ENCODE measurements at regions not wholly inside any gene's neighbourhood (a gene's known extent, or its start where the extent isn't known, plus 50 kb on each side); places are given as distances from the start of the nearest gene placed in this dataset.
"Not testable (repeated sequence)": the region's sequence is repeated elsewhere in the genome, so short reads cannot be mapped to it uniquely, and the experiment has no call there.

DNA sequence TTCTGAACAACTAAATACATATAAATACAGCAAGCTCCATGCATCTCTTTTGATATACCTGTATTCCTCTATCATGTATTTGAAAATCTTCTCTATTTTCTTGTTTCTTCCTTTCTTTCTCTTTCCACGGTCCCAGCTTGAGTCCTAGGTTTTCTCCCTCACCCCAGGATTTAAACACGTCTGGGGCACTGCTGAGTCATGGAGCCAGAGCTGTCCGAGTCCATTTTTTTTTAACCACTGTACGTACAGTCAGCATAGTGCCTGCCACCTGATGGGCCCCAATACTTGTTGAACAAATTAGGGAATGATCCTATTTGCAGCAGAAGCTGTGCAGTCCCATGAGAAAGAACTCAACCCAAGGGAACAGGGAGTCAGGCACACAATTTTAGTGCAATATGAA is 158.1 kb downstream of the ATP23 start:
- H3K36me3 ChIP-seq (ENCODE audit: control insufficient read depth in 4 of 4, insufficient read depth in 4 of 4, low read length in 3 of 4), result no peaks in the 10 kb centered on the region
- CTCF ChIA-PET, result no interaction called here
- H3K4me3 ChIP-seq (ENCODE audit: control insufficient read depth in 1 of 7, extremely low read depth in 1 of 7, insufficient read depth in 4 of 7, low read depth in 2 of 7, low read length in 6 of 7), result no peak overlapping the region
- H3K9me3 ChIP-seq (ENCODE audit: control extremely low read depth in 1 of 5, control insufficient read depth in 4 of 5, insufficient read depth in 2 of 5, low read depth in 1 of 5, low read length in 4 of 5), result no peaks in the 10 kb centered on the region
- POLR2A ChIA-PET, result no interaction called here
- DNase-seq, result no peak
- H3K27me3 ChIP-seq (replicated peaks in 2 of 5; ENCODE audit: control insufficient read depth in 4 of 5, insufficient read depth in 5 of 5, low read length in 4 of 5), result no peaks in the 10 kb centered on the region
- H3K4me1 ChIP-seq (ENCODE audit: control extremely low read depth in 1 of 4, control insufficient read depth in 4 of 4, insufficient read depth in 4 of 4, low read length in 3 of 4), result no peaks in the 10 kb centered on the region
- WGBS (ENCODE audit: insufficient coverage), result 92% methylated on average over 4 of the region's 4 CpGs
- H3K27ac ChIP-seq (ENCODE audit: insufficient read depth in 1 of 2, low read depth in 1 of 2, low read length in 2 of 2, poor library complexity in 1 of 2, severe bottlenecking in 2 of 2), result no peak overlapping the region

DNA sequence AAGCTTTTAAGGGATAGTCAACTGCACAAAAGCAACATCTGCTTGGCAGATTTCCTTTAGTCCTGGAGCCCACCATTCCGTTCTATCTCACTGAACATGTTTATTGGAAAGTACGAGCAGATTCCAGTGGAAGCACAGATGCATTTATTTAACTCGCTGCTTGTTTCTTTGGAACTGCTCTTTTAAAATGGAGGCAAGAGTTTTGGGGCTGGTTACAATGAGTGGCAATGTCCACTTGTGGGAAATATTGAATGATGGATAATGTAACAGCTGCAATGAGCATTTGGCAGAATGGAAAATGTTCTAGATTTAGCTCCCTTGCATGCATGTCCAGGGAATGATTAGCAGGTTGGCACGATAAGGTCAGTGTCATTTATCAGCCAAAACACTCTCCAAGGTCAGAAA is 163.0 kb downstream of the ATP23 start:
- DNase-seq, result no peak
- 92% methylated on average over 4 of the region's 4 CpGs for WGBS (ENCODE audit: insufficient coverage)
- POLR2A ChIA-PET, result no interaction called here

DNA sequence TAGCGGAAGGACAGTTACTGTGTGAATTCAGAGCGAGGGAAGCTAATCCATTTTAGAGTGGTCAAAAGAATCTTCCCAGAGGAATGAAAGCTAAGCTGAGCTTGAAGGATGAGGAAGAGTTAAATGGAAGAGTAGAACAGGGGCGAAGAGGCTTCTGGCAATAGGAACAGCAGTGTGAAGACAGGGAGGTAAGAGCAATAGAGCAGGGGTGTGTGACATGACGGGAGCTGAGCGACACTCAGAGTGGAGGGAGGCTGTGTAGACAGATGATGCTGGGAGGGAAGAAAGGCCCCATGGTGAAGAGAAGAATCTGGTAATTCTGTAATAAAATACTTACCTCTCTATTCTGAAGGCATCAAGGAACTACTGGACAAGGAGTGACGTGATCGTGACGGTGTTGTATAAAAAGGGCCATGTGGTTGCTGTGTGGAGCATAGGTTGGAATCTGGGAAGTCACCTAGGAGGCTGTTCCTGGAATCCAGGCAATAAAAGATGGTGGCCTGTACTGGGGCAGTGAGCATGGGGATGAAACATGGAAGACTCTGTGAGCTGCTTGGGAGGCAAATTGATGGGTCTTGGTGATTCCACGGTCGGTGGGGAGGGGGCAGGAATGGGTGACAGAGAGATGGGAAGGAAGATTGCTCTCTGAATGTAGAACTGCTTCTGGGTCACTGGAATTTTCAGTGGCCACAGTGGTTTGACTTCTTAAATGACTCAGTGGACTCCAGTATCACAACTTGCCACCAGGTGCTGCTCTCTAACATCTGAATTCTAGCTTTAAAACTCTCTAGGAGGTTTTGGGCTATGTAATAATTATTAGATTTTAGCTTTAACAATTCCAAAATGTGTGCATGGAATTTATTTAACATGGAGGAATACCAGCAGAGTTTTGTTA is 164.1 kb downstream of the ATP23 start:
- Histone ChIP-seq H3K9me3 (ENCODE audit: control extremely low read depth in 1 of 5, control insufficient read depth in 4 of 5, insufficient read depth in 2 of 5, low read depth in 1 of 5, low read length in 4 of 5) (no peaks in the 10 kb centered on the region), H3K4me3 (ENCODE audit: control insufficient read depth in 1 of 7, extremely low read depth in 1 of 7, insufficient read depth in 4 of 7, low read depth in 2 of 7, low read length in 6 of 7) (no peak overlapping the region), H3K4me1 (ENCODE audit: control extremely low read depth in 1 of 4, control insufficient read depth in 4 of 4, insufficient read depth in 4 of 4, low read length in 3 of 4) (no peaks in the 10 kb centered on the region), H3K36me3 (ENCODE audit: control insufficient read depth in 4 of 4, insufficient read depth in 4 of 4, low read length in 3 of 4) (no peaks in the 10 kb centered on the region), H3K27ac (ENCODE audit: insufficient read depth in 1 of 2, low read depth in 1 of 2, low read length in 2 of 2, poor library complexity in 1 of 2, severe bottlenecking in 2 of 2) (no peak overlapping the region), H3K27me3 (replicated peaks in 2 of 5; ENCODE audit: control insufficient read depth in 4 of 5, insufficient read depth in 5 of 5, low read length in 4 of 5) (no peaks in the 10 kb centered on the region)
- 92% methylated on average over 10 of the region's 10 CpGs for WGBS (ENCODE audit: insufficient coverage)
- CTCF ChIA-PET, result no interaction called here
- POLR2A ChIA-PET, result no interaction called here
- DNase-seq, result no peak

More for the DNA sequence above, 163.0 kb downstream of the ATP23 start:
- Histone ChIP-seq H3K4me1 (ENCODE audit: control extremely low read depth in 1 of 4, control insufficient read depth in 4 of 4, insufficient read depth in 4 of 4, low read length in 3 of 4) (no peaks in the 10 kb centered on the region), H3K9me3 (ENCODE audit: control extremely low read depth in 1 of 5, control insufficient read depth in 4 of 5, insufficient read depth in 2 of 5, low read depth in 1 of 5, low read length in 4 of 5) (no peaks in the 10 kb centered on the region), H3K36me3 (ENCODE audit: control insufficient read depth in 4 of 4, insufficient read depth in 4 of 4, low read length in 3 of 4) (no peaks in the 10 kb centered on the region), H3K27ac (ENCODE audit: insufficient read depth in 1 of 2, low read depth in 1 of 2, low read length in 2 of 2, poor library complexity in 1 of 2, severe bottlenecking in 2 of 2) (no peak overlapping the region), H3K4me3 (ENCODE audit: control insufficient read depth in 1 of 7, extremely low read depth in 1 of 7, insufficient read depth in 4 of 7, low read depth in 2 of 7, low read length in 6 of 7) (no peak overlapping the region), H3K27me3 (replicated peaks in 2 of 5; ENCODE audit: control insufficient read depth in 4 of 5, insufficient read depth in 5 of 5, low read length in 4 of 5) (no peaks in the 10 kb centered on the region)
- CTCF ChIA-PET, result no interaction called here

DNA sequence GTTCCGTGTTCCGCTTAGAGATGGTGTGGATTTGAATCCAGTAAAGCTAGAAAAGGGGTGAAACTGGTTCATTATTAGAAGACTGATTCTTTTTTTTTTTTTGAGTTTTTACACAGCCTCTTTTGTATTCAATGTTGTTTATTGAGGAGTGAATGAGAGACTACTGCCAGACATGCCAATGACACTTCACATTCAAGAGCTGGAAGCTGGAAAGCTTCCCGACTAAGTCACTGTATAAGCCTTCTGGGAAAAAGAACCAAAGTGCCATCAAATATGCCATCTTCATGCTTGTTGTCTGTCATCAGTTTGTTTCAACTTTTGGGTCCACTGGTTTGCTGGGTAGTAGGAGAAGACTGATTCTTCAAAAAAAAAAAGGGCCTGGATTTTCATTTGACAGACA is 164.8 kb downstream of the ATP23 start:
- Histone ChIP-seq H3K9me3 (ENCODE audit: control extremely low read depth in 1 of 5, control insufficient read depth in 4 of 5, insufficient read depth in 2 of 5, low read depth in 1 of 5, low read length in 4 of 5) (no peaks in the 10 kb centered on the region), H3K27me3 (replicated peaks in 2 of 5; ENCODE audit: control insufficient read depth in 4 of 5, insufficient read depth in 5 of 5, low read length in 4 of 5) (no peaks in the 10 kb centered on the region), H3K27ac (ENCODE audit: insufficient read depth in 1 of 2, low read depth in 1 of 2, low read length in 2 of 2, poor library complexity in 1 of 2, severe bottlenecking in 2 of 2) (no peak overlapping the region), H3K4me1 (ENCODE audit: control extremely low read depth in 1 of 4, control insufficient read depth in 4 of 4, insufficient read depth in 4 of 4, low read length in 3 of 4) (no peaks in the 10 kb centered on the region), H3K4me3 (ENCODE audit: control insufficient read depth in 1 of 7, extremely low read depth in 1 of 7, insufficient read depth in 4 of 7, low read depth in 2 of 7, low read length in 6 of 7) (no peak overlapping the region), H3K36me3 (ENCODE audit: control insufficient read depth in 4 of 4, insufficient read depth in 4 of 4, low read length in 3 of 4) (no peaks in the 10 kb centered on the region)
- 100% methylated on average over 2 of the region's 3 CpGs for WGBS (ENCODE audit: insufficient coverage)
- no peak for DNase-seq
- POLR2A ChIA-PET, result no interaction called here
- CTCF ChIA-PET, result interaction anchor here (0.7 kb wide), 1 partner anchor 15 kb away, joined by 3 read pairs; no protein-coding TSS in a partner anchor

DNA sequence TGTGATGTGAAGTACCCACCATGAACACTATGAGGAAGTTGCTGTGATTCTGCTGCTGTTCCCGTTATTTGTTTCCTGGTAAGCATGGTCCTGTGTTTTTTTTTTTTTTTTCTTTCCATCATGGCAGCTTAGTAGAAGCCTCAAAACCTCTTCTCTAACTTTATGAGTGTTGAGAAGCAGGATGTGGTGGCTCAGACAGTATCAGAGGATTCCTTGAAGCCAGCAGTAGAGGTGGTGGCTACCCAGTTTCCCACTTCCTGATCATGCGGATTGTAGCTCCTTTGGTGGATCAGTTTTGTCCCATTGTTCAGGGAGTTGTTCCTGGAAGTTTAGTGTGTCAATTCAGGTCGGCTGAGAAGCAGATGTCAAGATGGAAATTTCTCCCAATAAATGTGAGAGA is 175.8 kb downstream of the ATP23 start:
- Histone ChIP-seq H3K4me1 (ENCODE audit: control extremely low read depth in 1 of 4, control insufficient read depth in 4 of 4, insufficient read depth in 4 of 4, low read length in 3 of 4) (no peaks in the 10 kb centered on the region), H3K9me3 (ENCODE audit: control extremely low read depth in 1 of 5, control insufficient read depth in 4 of 5, insufficient read depth in 2 of 5, low read depth in 1 of 5, low read length in 4 of 5) (peaks cover 0 to 3% (median 0%) of the 10 kb centered on the region in 5 experiments), H3K36me3 (ENCODE audit: control insufficient read depth in 4 of 4, insufficient read depth in 4 of 4, low read length in 3 of 4) (no peaks in the 10 kb centered on the region), H3K27ac (ENCODE audit: insufficient read depth in 1 of 2, low read depth in 1 of 2, low read length in 2 of 2, poor library complexity in 1 of 2, severe bottlenecking in 2 of 2) (no peak overlapping the region), H3K27me3 (replicated peaks in 2 of 5; ENCODE audit: control insufficient read depth in 4 of 5, insufficient read depth in 5 of 5, low read length in 4 of 5) (peaks cover 0 to 3% (median 0%) of the 10 kb centered on the region in 5 experiments), H3K4me3 (ENCODE audit: control insufficient read depth in 1 of 7, extremely low read depth in 1 of 7, insufficient read depth in 4 of 7, low read depth in 2 of 7, low read length in 6 of 7) (no peak overlapping the region)
- ChIA-PET POLR2A (no interaction called here), CTCF (no interaction called here)
- no peak for DNase-seq
- 21% methylated on average over 3 of the region's 3 CpGs for WGBS (ENCODE audit: insufficient coverage)

DNA sequence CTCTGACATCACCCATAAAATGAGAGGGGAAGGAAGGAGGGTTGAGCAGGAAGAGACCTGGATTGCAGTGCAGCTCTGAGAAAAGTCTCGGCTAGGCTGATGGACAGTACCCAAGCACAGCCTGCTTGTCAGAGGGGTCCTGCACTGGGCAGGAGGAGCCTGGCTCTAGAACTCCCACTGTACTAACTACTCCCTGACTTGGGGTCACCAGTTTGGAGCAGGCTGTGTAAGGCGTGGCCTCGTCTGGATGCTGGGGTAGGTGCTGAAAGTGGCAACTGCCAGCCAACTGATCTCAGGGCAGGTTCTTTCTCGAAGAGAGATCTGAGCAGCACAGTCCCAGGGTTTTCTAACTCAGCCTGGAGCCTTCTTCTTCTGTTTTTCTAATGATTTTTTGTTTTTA is 176.3 kb downstream of the ATP23 start:
- DNase-seq, result no peak
- Histone ChIP-seq H3K4me3 (ENCODE audit: control insufficient read depth in 1 of 7, extremely low read depth in 1 of 7, insufficient read depth in 4 of 7, low read depth in 2 of 7, low read length in 6 of 7) (no peak overlapping the region), H3K27ac (ENCODE audit: insufficient read depth in 1 of 2, low read depth in 1 of 2, low read length in 2 of 2, poor library complexity in 1 of 2, severe bottlenecking in 2 of 2) (no peak overlapping the region), H3K27me3 (replicated peaks in 2 of 5; ENCODE audit: control insufficient read depth in 4 of 5, insufficient read depth in 5 of 5, low read length in 4 of 5) (peaks cover 0 to 3% (median 0%) of the 10 kb centered on the region in 5 experiments), H3K4me1 (ENCODE audit: control extremely low read depth in 1 of 4, control insufficient read depth in 4 of 4, insufficient read depth in 4 of 4, low read length in 3 of 4) (no peaks in the 10 kb centered on the region), H3K9me3 (ENCODE audit: control extremely low read depth in 1 of 5, control insufficient read depth in 4 of 5, insufficient read depth in 2 of 5, low read depth in 1 of 5, low read length in 4 of 5) (peaks cover 0 to 3% (median 0%) of the 10 kb centered on the region in 5 experiments), H3K36me3 (ENCODE audit: control insufficient read depth in 4 of 4, insufficient read depth in 4 of 4, low read length in 3 of 4) (no peaks in the 10 kb centered on the region)
- 84% methylated on average over 4 of the region's 4 CpGs for WGBS (ENCODE audit: insufficient coverage)
- POLR2A ChIA-PET, result no interaction called here
- CTCF ChIA-PET, result no interaction called here

DNA sequence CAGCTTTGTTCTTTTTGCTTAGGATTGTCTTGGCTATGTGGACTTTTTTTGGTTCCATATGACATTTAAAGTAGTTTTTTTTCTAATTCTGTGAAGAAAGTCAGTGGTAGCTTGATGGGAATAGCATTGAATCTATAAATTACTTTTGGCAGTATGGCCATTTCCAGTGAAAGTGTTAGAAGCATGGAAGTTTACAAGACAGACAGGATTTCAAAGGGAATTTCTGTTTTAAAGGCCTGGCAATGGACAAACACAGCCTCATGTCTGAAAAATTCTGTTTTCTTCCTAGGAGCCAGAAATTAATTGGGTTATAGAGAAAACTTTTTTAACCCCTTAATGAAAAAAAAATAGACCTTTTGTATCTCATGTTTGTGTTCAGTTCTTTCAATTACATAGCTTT is 184.4 kb downstream of the ATP23 start:
- H3K36me3 ChIP-seq (ENCODE audit: control insufficient read depth in 4 of 4, insufficient read depth in 4 of 4, low read length in 3 of 4); H3K4me3 ChIP-seq (ENCODE audit: control insufficient read depth in 1 of 7, extremely low read depth in 1 of 7, insufficient read depth in 4 of 7, low read depth in 2 of 7, low read length in 6 of 7); H3K27me3 ChIP-seq (replicated peaks in 2 of 5; ENCODE audit: control insufficient read depth in 4 of 5, insufficient read depth in 5 of 5, low read length in 4 of 5); POLR2A ChIA-PET; H3K4me1 ChIP-seq (ENCODE audit: control extremely low read depth in 1 of 4, control insufficient read depth in 4 of 4, insufficient read depth in 4 of 4, low read length in 3 of 4); CTCF ChIA-PET; DNase-seq; H3K9me3 ChIP-seq (ENCODE audit: control extremely low read depth in 1 of 5, control insufficient read depth in 4 of 5, insufficient read depth in 2 of 5, low read depth in 1 of 5, low read length in 4 of 5); H3K27ac ChIP-seq (ENCODE audit: insufficient read depth in 1 of 2, low read depth in 1 of 2, low read length in 2 of 2, poor library complexity in 1 of 2, severe bottlenecking in 2 of 2): not testable (repeated sequence)
